HT1080 (cell line): ENCODE measurements at regions not wholly inside any gene's neighbourhood (a gene's known extent, or its start where the extent isn't known, plus 50 kb on each side); places are given as distances from the start of the nearest gene placed in this dataset.
"Not testable (repeated sequence)": the region's sequence is repeated elsewhere in the genome, so short reads cannot be mapped to it uniquely, and the experiment has no call there.

Experiments used
- DNase-seq: peaks from one replicate; pipeline ENCODE4 v3.0.0-alpha.2; 2015; ENCODE audit warnings: low read depth

DNA sequence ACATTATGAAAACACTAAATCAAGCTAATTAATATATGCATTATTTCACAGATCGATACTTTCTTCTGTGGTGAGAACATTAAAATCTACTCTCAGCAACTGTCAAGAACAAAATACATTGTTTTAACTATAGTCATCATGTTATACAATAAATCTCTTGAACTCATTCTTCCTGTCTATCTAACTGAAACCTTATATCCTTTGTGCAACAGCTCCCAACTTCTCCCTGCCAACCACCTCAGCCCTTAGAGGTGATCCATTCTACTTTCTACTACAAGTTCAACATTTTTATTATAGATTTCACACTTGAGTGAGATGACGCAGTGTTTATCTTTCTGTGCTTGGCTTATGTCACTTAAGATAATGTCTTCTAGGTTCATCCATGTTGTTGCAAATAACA is 535.2 kb upstream of the CRIM1 start:
- peak; percentile 9 for DNase-seq

DNA sequence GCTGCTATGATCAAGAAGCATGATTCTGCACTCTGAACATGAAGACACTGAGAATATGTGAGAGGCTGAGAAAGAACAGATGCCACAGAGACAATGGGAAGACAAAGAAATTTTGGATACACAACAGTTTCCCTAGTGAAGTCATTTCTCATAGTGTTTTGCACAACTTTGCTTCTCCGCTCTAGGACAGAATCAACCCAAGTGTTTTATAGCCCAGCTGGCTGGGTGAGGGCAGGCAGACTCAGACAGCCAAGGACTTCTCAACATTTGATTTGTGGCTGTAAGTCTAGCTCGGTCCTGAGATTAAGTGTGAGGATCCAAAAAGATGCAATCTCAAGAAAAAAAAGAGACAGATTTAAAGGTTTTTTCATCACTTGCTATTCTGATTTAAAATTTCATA is 536.5 kb upstream of the CRIM1 start:
- no peak for DNase-seq

DNA sequence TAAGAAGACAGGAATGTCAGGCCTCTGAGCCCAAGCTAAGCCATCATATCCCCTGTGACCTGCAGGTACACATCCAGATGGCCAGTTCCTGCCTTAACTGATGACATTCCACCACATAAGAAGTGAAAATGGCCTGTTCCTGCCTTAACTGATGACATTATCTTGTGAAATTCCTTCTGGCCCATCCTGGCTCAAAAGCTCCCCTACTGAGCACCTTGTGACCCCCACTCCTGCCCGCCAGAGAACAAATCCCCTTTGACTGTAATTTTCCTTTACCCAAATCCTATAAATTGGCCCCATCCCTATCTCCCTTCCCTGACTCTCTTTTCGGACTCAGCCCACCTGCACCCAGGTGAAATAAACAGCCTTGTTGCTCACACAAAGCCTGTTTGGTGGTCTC is 537.2 kb upstream of the CRIM1 start:
- DNase-seq: not testable (repeated sequence)

DNA sequence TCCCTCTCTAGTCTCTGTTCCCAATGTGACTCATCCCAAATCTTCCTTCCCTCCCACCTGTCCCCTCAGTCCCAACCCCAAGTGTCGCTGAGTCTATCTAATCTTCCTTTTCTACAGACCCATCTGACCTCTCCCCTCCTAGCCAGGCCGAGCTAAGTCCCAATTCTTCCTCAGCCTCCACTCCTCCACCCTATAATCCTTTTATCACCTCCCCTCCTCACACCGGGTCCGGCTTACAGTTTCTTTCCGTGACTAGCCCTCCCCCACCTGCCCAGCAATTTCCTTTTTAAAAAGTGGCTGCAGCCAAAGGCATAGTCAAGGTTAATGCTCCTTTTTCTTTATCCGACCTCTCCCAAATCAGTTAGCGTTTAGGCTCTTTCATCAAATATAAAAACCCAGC is 541.0 kb upstream of the CRIM1 start:
- not testable (repeated sequence) for DNase-seq

DNA sequence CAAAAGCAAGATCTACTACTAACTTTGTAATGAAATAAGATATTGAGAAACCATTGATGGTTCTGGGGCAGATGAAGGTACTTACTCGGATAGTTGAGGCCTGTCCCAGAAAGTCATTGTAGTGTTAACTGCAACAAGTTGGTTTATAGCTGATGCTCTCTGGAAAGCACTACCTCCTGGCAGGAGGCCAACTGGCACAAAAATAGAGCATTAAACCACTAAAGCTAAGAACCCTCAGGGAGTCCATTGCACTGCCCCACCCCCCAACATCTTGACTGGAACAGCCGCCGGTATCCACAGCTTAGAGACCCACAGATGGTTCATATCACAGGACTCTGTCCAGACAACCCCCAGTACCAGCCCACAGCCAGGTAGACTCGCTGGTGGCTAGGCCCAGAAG is 552.5 kb upstream of the CRIM1 start:
- no peak for DNase-seq

DNA sequence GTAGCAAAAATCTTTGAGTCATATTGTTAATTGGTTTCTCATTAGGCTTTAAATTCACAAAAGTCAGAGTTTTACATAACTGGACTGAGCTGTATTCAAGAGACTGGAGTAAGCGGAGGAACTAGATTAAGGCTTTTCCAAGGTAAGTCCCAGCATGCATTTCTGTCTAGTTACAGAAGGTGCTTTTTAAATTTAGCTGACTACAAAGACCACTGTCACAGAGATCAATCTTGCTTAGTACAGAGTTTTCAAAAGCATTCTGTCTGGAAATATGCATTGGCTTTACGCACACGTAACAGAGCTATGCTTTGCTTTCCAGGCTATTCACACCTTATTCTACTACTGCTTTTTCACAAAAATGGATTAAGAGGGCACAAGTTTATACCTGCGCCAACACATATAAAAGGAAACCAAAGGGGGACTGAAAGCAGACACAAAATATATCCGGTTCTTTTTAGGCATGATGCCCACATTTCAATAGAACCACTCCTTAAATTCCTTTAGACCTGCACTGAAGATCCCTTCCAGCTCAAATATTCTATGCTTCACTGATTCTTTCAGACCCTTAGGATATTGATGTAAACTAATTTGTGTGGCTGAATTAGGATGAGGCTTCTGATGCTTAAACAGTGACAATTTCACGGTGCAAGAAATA is 560.7 kb upstream of the CRIM1 start:
- no peak for DNase-seq

DNA sequence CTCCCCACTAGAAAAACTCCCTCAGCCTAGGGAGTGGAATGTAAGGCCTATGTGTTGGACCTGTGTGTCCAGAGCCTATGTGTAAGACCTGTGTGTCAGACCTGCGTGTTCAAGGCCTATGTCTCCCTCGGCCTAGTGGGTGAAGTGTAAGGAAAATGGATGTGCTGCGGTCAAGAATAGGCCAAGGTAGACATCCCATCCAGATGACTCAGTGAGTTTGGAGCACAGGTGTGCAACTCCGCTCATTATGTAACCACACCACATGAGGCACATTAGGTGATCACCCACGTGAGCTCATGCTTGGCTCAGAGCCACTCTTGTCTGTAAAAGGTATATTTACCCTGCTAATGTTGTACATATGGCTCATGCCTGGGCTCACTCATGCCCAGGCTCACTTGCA is 565.3 kb upstream of the CRIM1 start:
- no peak for DNase-seq

DNA sequence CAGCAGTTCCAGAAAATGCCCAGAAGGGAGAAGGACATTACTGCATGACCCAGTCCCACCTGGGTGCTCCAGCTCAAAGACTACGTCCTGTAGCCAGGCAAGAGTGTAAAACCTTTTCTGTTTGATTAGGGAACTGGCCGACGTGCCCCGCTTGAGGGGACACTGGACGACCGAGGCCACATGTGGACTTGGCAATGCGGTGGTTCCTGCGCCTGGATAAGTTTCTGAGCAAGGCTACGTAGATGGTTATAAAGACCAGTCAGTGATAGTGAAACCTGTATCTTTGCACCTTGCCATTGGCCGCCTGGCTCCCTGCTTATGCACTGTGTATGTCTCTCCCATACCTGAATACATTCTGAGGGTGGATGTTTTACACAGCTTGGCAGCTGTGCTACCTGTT is 567.0 kb upstream of the CRIM1 start:
- no peak for DNase-seq

DNA sequence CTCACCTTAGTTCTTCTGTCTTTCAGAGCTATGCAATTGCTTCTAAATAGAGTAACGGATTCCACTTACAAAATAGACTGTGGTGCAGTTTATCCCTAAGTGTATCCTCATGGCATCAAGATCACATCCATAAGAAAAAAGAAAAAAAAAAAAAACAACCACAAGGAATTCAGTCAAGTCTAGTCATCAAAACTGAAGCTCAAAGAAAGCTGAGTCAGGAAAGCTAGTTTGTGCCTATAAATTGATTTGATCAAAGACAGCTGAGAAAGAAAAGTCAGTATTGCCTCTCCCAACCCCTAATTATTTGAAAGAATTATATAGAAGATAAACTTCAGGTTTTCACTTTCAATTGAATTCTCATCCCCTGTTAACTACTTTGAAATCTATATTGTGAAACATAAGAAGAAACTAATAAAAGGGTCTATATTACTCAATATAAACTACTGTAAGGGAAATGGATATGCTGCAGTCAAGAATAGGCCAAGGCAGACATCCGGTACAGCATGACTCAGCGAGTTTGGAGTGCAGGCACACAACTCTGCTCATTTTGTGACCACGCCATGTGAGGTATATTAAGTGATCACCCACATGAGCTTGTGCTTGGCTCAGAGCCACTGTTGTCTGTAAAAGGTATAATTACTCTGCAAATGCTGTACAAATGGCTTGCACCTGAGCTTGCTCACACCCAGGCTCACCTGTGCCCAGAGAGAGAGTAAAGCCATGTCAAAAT is 568.1 kb upstream of the CRIM1 start:
- DNase-seq: peak; percentile 68

DNA sequence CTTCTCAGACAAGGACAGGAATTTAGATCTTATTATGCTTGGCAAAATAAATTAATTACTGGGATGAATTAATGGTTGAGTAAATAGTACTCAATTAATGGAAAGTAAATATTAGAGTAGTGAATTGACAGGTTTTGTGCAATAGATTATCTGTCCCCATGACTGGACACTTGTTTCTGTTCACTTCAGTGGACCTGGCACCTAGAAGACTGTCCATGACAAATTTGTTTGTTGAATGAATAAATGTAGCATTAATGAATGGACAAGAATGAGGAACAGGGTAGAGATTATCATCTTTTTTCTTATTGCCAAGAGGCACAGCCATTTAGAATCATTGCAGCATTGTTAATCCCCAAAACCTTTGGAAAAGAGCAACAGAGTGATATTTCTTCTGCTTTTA is 570.0 kb upstream of the CRIM1 start:
- no peak for DNase-seq

DNA sequence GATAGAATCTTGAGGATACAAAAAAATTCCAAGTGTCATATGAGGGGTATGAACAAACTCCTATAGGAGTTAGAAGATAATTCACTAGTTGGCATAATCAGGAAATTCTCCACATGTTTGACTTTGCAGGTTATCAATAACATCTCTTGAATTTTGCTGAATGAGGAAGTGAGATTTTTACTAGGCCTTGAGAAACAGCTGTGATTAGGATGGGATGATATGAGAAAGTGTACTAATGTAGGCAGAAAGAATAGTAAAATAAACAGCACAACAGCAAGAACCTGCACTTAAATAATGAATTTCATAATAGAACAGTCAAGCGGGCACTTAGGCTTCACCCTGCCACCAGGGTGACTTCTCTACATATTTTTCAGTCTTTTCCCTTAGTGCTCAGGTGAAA is 570.8 kb upstream of the CRIM1 start:
- no peak for DNase-seq

DNA sequence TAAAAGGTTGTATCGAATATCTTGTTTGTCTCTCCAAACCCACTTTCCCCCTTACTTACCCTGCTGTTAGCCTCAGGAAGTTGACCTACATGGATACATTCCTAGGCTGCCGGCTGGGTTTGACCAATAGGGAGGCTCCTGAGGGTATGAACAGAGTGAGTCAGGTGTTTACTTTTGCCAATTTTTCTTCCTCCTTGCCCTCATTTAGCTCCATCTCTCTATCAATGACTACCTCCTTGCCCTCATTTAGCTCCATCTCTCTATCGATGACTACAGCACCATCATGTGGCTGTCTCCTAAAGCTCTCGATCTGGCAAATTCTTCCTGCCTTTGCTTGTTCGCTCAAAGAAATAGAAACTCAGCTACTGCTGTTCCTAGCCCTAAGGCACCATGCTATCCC is 571.9 kb upstream of the CRIM1 start:
- peak; percentile 86 for DNase-seq

DNA sequence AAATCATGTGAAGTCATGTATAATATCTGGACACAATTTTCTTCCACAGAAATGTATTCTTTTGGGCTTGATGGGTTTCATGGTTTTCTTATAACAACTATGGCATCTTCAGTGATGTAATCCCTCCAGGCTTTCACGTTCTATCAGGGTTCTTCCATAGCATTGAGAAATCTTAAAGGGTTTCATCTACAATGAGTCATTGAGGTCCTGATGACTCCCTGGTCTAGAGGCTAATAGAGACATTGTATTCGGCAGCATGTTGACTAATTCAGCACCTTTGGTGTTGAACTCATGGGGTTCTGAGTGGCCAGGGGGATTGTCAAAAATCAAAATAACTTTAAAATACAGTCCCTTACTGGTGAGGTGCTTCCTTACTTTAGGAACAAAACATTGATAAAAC is 614.0 kb upstream of the CRIM1 start:
- peak; percentile 73 for DNase-seq

DNA sequence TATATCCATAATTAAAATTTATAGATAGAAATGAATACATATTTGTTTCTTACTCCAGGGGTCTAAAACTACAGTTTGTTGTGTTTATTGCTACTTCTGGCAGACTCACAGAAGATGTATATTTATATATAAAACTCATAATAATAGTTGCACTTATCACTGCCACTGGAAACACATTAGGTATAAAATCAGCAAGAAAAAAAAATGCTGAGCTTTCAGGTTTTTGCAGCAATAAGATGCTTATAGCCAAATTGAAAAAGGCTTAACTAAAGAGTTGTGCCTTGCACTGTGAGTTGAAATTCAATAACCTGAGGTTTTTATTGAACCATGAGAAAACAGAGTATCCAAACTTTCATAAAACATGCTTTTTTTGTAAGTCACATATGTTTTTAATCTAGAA is 623.9 kb upstream of the CRIM1 start:
- no peak for DNase-seq

DNA sequence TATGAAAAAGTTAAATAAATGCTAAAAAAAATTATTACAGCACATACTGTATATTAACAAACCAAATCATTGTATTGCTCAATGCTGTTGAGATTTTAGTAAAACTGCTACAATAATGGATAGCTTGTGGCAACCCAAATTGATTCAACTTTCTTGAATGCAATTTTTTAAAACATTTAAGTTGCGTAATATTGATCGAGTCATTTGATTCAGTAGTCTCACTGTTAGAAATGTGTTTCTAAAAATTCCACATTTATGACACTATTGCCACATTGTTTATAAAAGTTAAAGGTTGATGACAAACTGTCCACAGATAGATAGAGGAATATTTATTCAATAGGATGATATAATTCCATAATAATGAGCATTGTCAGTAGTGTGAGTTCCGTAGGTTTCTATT is 640.7 kb upstream of the CRIM1 start:
- no peak for DNase-seq

DNA sequence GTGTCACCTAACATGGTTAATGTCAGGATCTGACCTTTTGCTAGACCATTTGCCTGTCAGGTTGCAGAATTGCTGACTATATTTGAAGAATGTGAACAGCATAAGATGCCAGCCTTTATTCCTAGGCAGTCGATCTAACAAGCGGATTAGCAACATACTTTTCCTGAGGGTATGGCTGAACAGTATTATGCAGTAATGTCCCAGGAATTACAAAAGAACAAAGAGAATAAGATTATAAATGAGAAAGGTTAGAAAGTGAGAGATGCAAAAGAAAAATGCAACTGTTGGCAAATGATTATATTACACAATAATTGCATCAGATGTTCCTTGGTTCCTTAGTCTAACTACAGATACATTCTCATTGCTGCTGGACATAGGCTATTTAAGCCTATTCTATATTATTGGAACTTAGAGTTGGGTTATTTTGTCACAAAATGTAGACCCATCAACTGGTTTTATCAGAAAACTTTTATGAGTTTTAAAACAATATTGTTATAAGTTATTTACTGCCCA is 647.1 kb upstream of the CRIM1 start:
- no peak for DNase-seq

DNA sequence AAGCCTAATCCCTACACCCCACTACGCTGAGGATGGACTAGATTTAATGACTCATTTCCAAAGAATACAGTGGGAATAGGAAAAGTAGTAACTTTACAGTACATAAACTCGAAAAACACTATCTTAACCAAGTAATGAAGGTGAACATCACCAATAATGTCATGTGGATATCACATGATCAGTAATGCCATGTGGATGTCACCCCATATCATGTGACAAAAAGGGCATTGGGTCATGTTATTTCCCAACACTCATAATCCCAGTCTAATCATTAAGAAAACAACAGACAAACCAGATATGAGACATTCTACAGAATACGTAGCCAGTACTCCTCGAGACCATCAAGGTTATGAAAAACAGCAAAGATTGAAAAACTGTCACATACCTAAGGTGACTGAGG is 667.3 kb upstream of the CRIM1 start:
- DNase-seq: peak; percentile 4

DNA sequence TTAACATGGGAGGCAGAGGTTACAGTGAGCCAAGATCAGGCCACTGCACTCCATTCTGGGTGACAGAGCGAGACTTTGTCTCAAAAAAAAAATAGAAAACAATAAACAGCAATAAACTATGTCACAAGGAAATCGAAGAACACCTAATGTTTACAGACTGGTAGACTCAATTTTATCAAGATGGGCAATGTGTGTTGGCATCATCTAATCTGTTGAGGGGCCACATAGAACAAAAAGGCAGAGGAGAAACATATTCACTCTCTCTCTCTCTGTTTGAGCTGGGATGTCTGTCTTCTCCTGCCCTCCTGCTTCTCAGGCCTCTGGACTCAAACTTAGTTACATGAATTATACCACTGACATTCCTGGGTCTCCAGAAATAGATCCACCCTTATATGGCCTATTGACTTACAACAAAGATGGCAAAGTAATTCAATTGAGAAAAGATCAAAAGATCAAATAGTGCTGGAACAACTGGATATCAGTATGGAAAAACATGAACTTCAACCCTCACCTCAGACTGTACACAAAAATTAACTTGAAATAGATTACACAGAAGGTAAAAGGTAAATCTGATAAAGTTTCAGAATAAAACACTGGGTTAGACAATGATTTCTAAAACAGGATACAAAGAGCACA is 703.8 kb upstream of the CRIM1 start:
- DNase-seq: no peak

DNA sequence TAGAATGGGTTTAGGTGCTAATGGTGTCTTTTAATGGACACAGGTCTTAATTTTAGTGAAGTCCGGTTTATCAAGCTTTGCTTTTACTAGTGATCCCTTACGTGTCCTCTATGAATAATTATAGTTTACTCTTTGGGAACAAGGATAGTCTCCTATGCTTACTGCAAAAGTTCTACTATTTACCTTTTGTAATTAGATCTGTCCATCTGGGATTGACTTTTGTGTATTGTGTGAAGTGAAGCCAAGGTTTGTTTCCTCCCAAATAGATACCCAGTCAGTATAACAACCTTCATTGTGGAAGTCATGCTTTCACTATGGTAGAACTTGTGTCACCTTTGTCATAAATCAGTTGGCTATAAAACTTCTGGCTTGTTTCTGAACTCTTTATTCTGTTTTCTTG is 740.9 kb upstream of the CRIM1 start:
- DNase-seq: no peak

DNA sequence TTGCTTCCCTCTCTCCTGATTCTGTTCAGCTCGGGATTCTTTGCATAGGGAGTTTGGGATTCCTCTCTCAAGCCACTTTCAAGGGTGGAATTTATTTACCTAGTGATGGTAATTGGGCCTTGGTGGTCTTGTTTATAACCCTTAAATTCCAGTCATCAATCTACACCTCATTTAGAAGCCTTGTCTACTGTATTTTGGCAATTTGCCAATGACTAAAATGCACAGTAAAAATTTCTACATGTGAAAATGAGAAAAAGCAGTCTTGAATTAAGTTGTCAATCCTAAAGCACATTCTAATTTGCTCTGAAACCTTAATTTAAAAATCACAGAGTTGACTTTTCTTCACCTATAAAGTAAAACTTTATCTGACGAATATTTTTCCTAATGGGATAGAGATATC is 749.2 kb upstream of the CRIM1 start:
- no peak for DNase-seq

DNA sequence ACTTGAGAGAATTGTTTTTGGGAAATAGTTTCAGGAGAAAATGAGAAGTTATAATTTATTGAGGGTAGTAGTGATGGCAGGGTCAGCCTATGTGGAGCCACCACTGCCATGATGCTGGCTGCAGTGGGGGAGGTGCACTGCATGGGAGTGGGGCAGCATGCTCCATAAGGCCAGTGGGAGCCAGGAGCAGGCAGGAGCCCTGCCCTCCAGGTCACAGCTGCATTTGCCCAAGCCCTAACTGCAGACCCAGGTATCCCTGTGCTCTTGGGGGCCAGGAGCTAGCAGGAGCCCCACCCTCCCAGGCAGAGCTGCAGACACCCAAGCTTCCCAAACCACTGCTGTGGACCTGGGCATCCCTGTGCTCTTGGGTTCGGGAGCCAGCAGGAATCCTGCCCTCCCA is 757.3 kb upstream of the CRIM1 start:
- no peak for DNase-seq

DNA sequence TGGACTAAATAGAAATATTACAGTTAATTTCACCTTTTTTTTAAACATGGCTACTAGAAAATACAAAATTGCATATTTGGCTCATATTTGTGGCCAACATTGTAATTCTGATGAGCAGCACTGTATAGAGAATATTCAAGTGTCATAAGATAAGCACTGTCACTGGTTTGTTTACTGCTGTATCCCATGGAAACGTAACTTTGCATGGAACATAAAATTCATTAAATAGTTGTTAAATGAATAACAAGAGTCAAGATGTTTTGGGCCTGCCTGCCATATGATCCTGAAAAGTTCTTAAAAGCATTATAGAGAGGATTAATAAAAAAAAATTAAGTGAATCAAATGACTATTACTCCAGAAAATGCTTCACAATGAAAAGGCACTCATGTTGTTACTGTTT is 763.7 kb upstream of the CRIM1 start:
- DNase-seq: no peak

DNA sequence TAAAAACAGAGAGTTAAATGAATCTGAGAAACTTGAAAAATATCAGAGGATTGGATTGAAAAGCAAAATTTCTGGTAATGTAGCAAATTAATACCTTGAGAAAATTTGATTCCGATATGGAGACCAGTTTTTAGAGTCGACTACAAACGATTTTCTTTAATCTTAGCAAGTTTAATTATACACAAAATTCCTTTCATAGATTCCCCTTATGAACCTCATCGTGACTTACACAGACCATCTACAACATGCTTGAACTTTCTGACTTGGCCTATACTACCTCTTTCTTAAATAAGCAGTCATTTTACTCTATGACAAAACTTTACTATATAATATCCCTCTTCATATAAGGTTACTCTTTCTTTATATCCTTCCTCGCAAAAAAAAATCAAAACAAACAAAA is 769.6 kb upstream of the CRIM1 start:
- no peak for DNase-seq
